ENCODE measurements at regions not wholly inside any gene's neighbourhood (a gene's known extent, or its start where the extent isn't known, plus 50 kb on each side); places are given as distances from the start of the nearest gene placed in this dataset.

DNA sequence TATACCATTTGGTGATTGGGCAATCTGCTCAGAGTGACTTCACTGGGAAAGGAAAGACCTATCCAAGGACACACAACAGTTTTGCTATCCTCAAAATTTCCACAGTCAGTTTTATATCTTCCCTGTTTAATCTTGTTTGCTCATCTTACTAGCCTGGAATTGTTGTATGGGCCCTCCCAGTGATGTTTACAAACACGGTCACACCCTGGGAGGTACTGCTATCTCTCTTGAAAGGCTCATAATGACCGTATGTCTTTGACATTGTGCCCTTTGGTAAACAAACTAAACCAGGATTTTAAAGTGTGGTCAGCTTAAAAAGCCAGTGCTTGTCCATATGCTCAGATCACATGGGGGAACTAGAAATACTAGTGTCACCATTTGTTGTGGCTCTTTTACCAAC lies 277.0 kb downstream of the CDH2 start:
- DNase-seq (no peak), ATAC-seq (ENCODE audit: poor library complexity) (no peak)
- intact Hi-C loops (cut with DNase I): no loop called here

DNA sequence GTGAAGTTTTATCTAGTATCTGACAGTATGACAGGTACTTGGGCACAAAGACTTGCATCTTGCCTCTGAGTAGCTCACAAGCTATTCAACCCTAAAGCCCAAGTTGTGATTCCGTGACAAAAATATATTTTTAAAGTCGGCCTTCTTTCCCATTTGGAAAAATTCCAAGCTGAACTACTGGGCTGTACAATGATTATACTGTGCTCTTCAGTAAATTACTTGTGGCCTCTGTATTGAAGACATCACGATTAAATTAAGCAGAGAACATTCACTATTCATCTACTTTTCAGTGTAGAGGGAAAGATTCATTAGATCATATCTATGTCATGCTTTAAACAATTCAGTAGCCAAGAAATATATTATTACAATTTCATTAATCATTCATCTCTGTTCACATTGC lies 282.2 kb downstream of the CDH2 start:
- ATAC-seq (ENCODE audit: poor library complexity): no peak
- intact Hi-C loops (cut with DNase I): no loop called here

DNA sequence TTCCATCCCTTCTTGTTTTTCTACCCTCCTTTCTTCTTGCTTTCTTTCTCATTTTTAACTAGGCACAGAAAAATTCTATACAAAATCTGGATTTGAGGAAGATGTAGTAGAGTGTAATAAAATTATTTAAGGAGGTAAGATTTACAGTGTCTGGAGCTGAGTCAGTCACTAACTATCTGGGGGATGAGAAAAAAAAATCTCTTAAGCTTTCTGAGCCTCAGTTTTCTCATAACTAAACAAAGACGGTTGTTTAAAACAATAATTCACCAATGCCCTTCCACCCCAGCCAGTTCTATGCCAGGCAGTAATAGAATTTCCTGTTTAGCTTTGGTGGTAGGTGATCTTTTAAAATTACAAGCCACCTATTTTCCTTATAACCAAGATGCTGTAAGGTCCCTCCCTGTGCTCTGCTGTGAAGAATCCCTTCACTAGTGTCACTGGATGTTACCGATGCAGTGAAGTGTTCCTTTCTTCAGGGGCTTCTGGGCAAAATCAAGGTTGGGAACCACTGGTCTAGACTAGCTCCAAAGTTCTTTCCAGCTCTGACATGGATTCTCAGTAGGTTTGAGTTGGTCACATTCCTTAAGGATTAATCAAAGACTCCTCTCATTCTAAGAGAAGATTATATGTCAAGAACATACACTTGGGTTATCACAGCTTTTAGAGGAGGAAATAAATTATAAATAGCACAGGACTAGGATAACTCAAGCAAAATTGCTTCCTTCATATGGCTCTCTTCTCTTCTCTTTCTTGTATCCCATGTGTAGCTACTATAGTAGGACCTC lies 289.0 kb downstream of the CDH2 start:
- no peak for DNase-seq
- intact Hi-C loops (cut with DNase I): no loop called here
- ATAC-seq (ENCODE audit: poor library complexity): no peak

More for the DNA sequence above, 282.2 kb downstream of the CDH2 start:
- no peak for DNase-seq

DNA sequence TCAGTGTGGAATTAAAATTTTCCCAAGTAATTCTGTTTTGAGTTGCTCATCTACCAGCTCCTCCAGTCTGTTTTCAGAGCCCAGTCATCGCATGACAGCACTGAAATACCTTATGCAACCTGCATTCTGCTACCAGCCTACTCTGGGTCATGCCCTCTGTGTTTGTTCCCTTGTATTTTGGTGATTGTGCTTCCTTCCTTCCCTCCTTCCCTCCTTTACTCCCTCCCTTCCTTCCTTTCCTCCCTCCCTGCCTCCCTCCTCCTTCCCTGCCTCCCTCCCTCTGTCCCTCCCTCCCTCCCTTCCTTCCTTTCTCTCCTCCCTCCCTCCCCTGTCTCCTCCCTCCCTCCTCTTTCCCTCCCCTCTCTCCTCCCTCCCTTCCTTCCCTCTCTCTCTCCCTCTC lies 289.6 kb downstream of the CDH2 start:
- ATAC-seq (ENCODE audit: poor library complexity): no peak
- intact Hi-C loops (cut with DNase I): no loop called here
- no peak for DNase-seq

DNA sequence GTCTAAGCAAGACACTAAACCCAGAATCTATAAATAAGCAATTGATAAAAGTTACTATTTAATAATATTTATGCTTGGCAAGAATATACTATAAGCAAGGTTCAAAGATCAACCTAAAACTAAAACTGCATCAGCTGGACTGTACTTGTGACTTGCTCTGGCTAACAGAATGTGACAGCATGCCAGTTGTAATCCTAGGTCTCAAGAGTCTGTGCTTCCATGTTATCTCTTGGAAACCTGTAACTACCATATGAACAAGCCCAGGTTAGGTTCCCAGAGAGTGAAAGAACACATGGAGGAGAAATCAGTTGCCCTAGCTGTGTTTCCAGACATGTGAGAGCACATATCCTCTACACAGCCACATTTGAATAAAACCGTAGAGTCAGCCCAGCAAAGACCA lies 297.4 kb downstream of the CDH2 start:
- DNase-seq (no peak), ATAC-seq (ENCODE audit: poor library complexity) (peak; percentile 56)
- intact Hi-C loops (cut with DNase I): no loop called here

DNA sequence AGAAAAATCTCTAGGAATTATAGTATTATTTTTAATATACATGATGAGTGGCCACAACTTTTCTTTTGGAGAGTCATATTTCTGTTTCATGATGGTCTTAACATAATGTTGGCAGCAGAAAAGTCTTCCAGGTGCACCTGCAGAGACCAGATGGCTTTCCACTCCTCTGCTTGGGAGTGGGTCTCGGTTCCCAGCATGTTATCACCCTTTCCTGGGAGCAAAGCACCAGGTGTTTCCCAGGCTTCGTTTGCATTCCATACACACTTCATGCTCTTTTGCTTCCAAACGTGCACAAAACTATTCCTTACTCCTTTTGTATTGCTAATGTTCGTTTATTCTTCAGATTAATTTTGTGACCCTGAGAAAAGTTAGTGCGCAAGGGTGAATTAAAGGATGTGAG lies 305.2 kb downstream of the CDH2 start:
- intact Hi-C loops (cut with DNase I): no loop called here
- ATAC-seq (ENCODE audit: poor library complexity) (no peak), DNase-seq (no peak)

DNA sequence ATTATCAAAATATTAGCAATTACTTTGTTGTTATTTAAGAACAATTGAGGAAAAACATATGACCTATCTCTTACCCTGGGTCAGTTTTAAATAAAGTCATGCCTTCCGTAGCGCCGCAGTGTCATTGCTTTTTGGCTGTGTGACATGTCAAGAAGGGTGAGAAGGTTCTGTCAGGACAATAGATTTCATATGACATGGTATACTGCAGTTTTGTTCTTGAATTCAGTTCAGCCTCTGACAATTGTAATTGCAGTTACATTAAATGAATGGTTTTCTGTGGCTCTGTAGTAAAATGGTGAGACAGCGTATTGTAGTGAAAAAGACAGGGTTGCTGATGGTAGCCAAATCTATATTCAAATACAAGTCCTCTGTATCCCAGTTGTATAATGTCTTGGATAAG lies 307.2 kb downstream of the CDH2 start:
- DNase-seq (no peak), ATAC-seq (ENCODE audit: poor library complexity) (no peak)
- intact Hi-C loops (cut with DNase I): no loop called here

DNA sequence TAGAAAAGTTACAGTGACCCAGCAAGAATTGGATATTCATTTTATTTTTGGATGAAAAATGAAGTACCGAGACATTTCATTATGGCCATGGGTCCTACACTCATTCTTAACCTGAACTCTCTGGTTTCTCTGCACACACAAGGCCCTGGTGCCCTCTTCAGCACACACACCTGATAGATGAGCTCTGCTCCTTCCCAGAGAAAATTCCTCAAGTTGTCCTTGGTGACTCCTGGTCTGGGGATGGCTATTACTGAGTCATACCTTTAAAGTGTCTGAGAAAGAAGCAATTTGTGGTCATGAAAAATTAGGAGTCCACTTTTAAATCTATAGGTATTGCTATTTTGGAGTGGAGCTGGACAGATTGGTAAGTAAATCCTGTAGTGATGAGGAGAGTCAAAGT lies 311.5 kb downstream of the CDH2 start:
- ATAC-seq (ENCODE audit: poor library complexity) (no peak), DNase-seq (no peak)
- intact Hi-C loops (cut with DNase I): no loop called here

DNA sequence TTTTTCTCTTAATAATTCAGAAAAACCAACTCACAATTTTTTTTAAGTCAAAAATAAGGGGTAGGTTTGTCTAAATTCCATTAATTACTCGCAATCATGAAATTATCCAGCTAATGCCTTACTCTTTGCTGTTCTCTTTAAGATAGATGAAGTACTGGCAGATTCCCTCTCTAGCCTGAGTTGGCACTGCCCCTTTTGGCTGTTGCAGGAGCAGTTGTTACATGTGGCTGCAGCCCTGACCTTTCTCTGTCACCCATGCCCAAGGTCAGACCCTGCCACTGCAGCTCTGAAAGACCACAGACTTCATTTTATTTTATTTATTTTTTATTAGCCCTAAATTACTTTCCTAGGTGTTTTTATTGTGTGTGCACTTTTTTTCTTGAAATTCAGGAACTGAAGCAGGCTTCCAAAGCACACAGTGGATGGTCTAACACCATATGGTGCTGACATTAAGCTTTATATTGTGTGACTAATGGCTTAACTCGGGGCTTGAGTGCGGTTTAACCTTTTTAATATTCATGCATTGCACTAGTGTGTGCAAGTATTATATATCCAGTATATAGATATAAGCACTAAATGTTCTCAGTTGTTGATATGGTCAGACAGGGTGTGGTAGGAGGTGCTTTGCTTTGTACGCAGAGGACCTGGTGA lies 313.0 kb downstream of the CDH2 start:
- intact Hi-C loops (cut with DNase I): no loop called here
- ATAC-seq (ENCODE audit: poor library complexity) (peak; percentile 43), DNase-seq (no peak)

DNA sequence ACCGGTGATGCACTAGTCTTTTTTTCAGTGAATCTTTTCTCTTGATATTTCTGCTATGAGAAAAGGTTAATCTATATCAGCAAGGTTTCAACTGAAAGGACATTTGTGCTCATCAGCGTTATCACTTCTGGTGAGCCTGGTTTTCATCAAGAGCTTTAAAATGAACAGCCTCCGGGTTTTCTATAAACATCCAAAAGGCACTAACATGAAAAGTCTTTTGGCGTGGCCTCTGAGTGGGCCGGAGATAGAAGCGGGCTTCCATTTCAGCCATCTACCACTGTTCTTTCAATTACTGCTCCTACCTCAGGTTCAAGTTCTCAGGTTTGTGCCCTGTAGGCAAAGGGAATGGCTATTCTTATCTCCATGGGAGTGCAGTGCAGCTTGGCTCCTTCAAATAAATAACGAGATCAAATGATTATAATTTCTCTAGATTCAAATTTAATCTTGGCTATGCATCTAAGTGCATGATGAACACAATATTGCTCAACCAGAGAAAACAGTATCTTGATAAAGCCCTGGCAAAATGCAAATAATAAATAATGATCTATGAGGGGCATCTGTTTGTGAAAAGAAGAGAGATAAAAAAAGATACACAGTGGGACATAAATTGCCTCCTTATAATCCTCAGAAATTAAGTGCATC lies 314.8 kb downstream of the CDH2 start:
- intact Hi-C loops (cut with DNase I): no loop called here
- ATAC-seq (ENCODE audit: poor library complexity) (no peak), DNase-seq (no peak)

DNA sequence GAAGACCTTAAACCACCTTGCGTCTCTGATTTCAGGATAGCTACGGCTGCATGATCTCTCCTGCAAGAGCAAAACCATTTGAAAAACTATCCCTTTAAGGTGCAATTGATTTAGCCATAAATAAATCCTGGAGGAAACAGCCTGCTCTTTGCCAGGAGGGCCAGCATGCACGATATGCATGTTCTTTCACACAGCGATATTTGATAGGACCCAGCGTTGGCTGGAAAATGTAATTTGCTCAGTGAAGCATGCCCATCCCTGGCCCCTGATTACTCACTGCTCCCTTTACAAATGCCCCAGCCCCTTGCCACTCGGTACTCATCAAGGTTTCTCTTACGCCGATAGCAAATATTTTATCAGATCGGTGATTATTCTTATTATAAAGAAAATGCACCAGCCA lies 315.4 kb downstream of the CDH2 start:
- intact Hi-C loops (cut with DNase I): no loop called here
- DNase-seq (no peak), ATAC-seq (ENCODE audit: poor library complexity) (peak; percentile 71)

DNA sequence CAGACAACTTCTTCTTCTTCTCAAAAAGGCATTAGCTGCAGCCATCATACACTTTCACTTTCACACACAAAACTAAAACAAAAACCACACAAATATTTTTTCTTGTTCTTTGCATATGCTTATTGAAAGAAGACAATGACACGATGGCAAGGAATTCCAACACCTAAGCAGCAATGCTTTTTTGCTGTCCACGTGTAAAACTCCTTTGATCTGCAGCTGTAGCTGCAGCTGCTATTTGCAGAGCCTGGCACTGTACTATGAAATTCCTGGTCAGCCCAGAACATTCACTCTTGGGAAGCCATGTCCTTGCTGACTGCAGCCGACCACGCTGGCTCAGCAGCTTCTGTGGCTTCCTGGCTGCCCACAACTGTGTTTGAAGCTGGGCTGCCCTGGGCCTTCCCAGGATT lies 316.2 kb downstream of the CDH2 start:
- intact Hi-C loops (cut with DNase I): no loop called here
- DNase-seq: peak; percentile 45
- ATAC-seq (ENCODE audit: poor library complexity): peak; percentile 85

DNA sequence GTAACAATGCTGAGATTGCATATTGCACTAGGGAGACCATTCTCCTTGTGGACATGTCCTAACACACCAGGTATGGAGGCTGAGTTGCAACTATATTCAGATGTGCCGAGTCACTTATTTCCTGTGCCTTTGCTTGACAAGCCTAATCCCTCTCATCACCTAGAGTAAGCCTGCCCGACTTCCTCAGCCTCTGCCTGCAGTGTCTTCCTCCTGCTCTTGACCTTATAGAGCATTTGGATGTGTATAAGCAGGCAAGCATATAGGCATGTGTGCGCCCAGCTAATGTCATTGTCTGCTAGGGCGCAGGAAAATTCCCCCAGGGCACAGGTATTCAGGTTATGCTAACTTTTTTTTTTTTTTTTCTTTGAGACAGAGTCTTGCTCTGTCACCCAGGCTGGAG lies 316.9 kb downstream of the CDH2 start:
- DNase-seq (no peak), ATAC-seq (ENCODE audit: poor library complexity) (no peak)
- intact Hi-C loops (cut with DNase I): no loop called here

DNA sequence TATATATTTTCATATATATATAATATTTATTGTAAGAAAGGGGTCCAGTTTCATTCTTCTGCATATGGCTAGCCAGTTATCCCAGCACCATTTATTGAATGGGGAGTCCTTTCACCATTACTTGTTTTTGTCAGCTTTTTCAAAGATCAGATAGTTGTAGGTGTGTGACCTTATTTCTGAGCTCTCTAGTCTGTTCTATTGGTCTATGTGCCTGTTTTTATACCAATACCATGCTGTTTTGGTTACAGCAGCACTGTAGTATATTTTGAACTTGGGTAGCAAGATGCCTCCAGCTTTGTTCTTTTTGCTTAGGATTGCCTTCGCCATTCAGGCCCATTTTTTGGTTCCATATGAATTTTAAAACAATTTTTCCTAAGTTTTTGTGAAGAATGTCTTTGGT lies 320.1 kb downstream of the CDH2 start:
- intact Hi-C loops (cut with DNase I): no loop called here
- ATAC-seq (ENCODE audit: poor library complexity): no peak

DNA sequence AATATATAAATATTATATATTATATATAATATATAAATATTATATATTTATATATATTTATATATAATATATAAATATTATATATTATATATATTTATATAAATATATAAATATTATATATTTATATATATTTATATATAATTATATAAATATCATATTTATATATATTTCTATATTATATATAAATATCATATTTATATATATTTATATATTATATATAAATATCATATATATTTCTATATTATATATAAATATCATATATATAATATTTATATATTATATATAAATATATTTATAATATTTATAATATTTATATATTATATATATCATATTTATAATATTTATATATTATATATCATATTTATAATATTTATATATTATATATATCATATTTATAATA lies 321.4 kb downstream of the CDH2 start:
- no peak for DNase-seq
- intact Hi-C loops (cut with DNase I): no loop called here
- ATAC-seq (ENCODE audit: poor library complexity): no peak

More for the DNA sequence above, 320.1 kb downstream of the CDH2 start:
- no peak for DNase-seq

DNA sequence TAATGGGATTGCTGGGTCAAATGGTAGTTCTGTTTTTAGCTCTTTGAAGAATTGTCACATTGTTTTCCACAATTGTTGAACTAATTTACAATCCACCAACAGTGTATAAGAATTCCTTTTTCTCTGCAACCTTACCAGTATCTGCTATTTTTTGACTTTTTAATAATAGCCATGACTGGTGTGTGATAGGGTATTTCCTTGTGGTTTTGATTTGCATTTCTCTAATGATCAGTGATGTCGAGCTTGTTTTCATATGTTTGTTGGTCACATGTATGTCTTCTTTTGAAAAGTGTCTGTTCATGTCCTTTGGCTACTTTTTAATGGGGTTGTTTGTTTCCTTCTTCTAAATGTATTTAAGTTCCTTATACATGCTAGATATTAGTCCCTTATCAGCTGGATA lies 322.3 kb downstream of the CDH2 start:
- ATAC-seq (ENCODE audit: poor library complexity) (no peak), DNase-seq (no peak)
- intact Hi-C loops (cut with DNase I): no loop called here

DNA sequence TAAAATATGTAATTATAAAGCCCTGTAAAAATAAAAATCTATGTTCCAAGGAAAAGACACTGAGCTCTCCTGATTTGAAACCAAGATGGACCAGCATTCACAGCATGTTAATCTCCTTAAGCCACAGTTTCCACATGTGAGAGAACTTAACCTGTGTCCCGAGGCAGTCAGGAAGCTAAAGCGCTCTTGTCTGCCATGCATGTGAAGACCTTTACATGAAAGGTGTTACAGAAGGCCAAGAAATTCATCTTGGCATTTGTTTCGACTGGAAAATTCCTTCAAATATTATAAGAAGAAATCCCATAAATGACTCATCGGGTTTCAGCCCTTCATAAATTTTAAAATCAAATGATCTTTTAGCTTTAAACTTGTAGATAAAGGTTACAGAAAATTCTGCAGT lies 328.6 kb downstream of the CDH2 start:
- ATAC-seq (ENCODE audit: poor library complexity): no peak
- intact Hi-C loops (cut with DNase I): no loop called here
- DNase-seq: no peak

DNA sequence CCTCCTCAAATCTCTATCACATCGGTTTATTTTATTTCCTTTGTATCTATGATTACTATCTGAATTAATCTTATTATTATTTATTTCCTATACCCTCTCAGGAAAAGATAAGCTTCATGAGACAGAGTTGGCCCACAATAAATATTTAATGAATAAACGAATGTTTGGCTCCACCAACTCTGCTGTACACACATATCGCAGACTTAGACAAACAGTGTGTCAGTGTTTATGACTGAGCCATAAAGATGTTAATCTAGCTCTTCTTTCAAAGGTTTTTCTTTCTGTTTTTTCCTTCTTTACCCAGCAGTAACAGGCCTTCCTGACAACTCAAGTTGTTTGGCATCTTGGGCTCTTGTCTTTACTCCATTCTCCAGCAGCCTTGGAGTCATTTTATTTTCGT lies 329.5 kb downstream of the CDH2 start:
- ATAC-seq (ENCODE audit: poor library complexity) (no peak), DNase-seq (no peak)
- intact Hi-C loops (cut with DNase I): no loop called here

DNA sequence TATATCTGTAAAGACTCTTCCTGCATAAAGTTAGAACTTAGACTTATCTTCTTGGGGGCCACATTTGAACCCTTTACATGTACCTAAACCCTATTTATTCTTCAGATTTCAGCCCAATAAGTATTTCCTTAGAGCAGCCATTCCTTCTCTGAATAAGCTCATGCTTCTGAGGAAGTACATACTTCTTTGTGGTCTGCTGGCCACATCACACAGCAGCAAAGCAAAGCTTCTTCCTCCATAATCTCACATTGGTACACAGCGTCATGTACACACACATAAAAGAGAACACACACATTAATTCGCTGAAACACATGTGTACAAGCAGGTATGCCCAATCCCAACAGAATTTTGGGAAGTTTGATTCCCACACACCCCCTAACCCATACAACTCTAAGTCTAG lies 331.0 kb downstream of the CDH2 start:
- ATAC-seq (ENCODE audit: poor library complexity) (no peak), DNase-seq (no peak)
- intact Hi-C loops (cut with DNase I): no loop called here
